Right lobe of liver (tissue), 4 donors: ENCODE measurements at regions not wholly inside any gene's neighbourhood (a gene's known extent, or its start where the extent isn't known, plus 50 kb on each side); places are given as distances from the start of the nearest gene placed in this dataset.

Experiments used
- CTCF ChIP-seq, 4 donors: fragments of 200-600 bp in 3 of 4; fragments of 450-650 bp in 1 of 4; IDR thresholded peaks; one replicate each; pipeline versions ENCODE4 v1.5.1 to v1.8.0; 2016 to 2022; ENCODE audit warnings: antibody characterized with exemption in 4 of 4, mild to moderate bottlenecking in 2 of 4
- POLR2A ChIP-seq: fragments of 450-650 bp; IDR thresholded peaks from one replicate; pipeline ENCODE4 v1.6.1; 2017; ENCODE audit warnings: antibody characterized with exemption, mild to moderate bottlenecking
- donor health status: DM: no; HTN: no; CAD: no.
- donor health status: DM: no; HTN: no; CAD: no.
- donor health status: DM: no; HTN: yes; CAD: no.

- TF ChIP-seq CTCF (IDR thresholded peaks at IDR 0.05) (no peak), POLR2A (no peak)
These were observed 426.5 kb upstream of the CAMK1G start for GRCh38 chr1:209156991-209157390.
